GM12878 (cell line): ENCODE measurements at regions not wholly inside any gene's neighbourhood (a gene's known extent, or its start where the extent isn't known, plus 50 kb on each side); places are given as distances from the start of the nearest gene placed in this dataset.

Source experiments
- ATAC-seq: fragments of 200-7000 bp; cut with Tn5 transposase; 3 replicates; pipeline ENCODE4 v1.9.1; 2020; ENCODE audit warnings: mild to moderate bottlenecking, moderate library complexity
- BruUV-seq: library from RNA; stranded (reverse); fragments of 400-500 nt; replicated peaks from 2 replicates; lab custom pipeline; 2021; lab: Mats Ljungman, UMichigan
- CTCF ChIA-PET: fragments of 300-600 bp; sonication (Branson Sonifier 250); formaldehyde crosslinking; extraction: SDS; loops from one replicate; lab custom pipeline; 2021; ENCODE audit warnings: inconsistent platforms; lab: Yijun Ruan, JAX
- POLR2A ChIA-PET: fragments of 350-600 bp; formaldehyde crosslinking; extraction: SDS; loops from one replicate; lab custom pipeline; 2021; ENCODE audit warnings: inconsistent platforms; lab: Charles Lee
- RAD21 ChIA-PET: fragments of 300-600 bp; sonication (Branson Sonifier 250); formaldehyde crosslinking; loops from one replicate; lab custom pipeline; 2023; ENCODE audit warnings: antibody characterized with exemption; ENCODE audit not compliant: unreplicated experiment; lab: Charles Lee
- SMC1A ChIA-PET: fragments of 300-600 bp; sonication (Branson Sonifier 250); formaldehyde crosslinking; loops from one replicate; lab custom pipeline; 2023; ENCODE audit not compliant: unreplicated experiment, uncharacterized antibody; lab: Charles Lee
- DNase-seq: peaks from one replicate; pipeline ENCODE4 v3.0.0-alpha.2; 2011; ENCODE audit warnings: low read depth, low spot score
- FAIRE-seq: peaks from 3 replicates; lab custom pipeline; 2011; peaks lifted over from hg19 to GRCh38; lab: Jason Lieb, UNC
- H2AFZ ChIP-seq: 2 replicates; pipeline ENCODE4 v1.6.0; 2011; ENCODE audit warnings: low read depth, low read length, control low read depth; ENCODE audit not compliant: control insufficient read depth
- H3K27ac ChIP-seq: 2 replicates; pipeline ENCODE4 v1.5.1; 2011; ENCODE audit warnings: control low read depth; ENCODE audit not compliant: control insufficient read depth, insufficient read depth
- H3K27me3 ChIP-seq, 2 experiments: replicated peaks in 1 of 2; 2 replicates each; pipeline versions ENCODE4 v1.6.0 to v1.6.1; 2011; ENCODE audit warnings: low read length in 1 of 2; ENCODE audit not compliant: control insufficient read depth in 2 of 2, insufficient read depth in 2 of 2
- H3K36me3 ChIP-seq, 2 experiments: 2 replicates each; pipeline ENCODE4 v1.5.1; 2011; ENCODE audit warnings: low read length in 1 of 2; ENCODE audit not compliant: control insufficient read depth in 2 of 2, insufficient read depth in 2 of 2
- H3K4me1 ChIP-seq: 2 replicates; pipeline ENCODE4 v1.6.1; 2011; ENCODE audit warnings: mild to moderate bottlenecking, low read length, moderate library complexity, mixed read lengths; ENCODE audit not compliant: control insufficient read depth, insufficient read depth
- H3K4me2 ChIP-seq: 2 replicates; pipeline ENCODE4 v1.6.0; 2011; ENCODE audit warnings: control low read depth; ENCODE audit not compliant: control insufficient read depth, insufficient read depth
- H3K4me3 ChIP-seq: fragments of 200-600 bp; sonication (generic); 2 replicates; pipeline ENCODE4 v1.5.1; 2016
- H3K79me2 ChIP-seq: 2 replicates; pipeline ENCODE4 v1.6.0; 2011; ENCODE audit warnings: low read length; ENCODE audit not compliant: control insufficient read depth, insufficient read depth
- H3K9ac ChIP-seq: 2 replicates; pipeline ENCODE4 v1.8.0; 2011; ENCODE audit warnings: low read length, control low read depth, mixed read lengths; ENCODE audit not compliant: control insufficient read depth, insufficient read depth
- H3K9me3 ChIP-seq: replicated peaks from 3 replicates; pipeline ENCODE4 v1.5.1; 2011; ENCODE audit warnings: mild to moderate bottlenecking, low read length; ENCODE audit not compliant: control insufficient read depth, insufficient read depth
- H4K20me1 ChIP-seq: 2 replicates; pipeline ENCODE4 v1.6.0; 2011; ENCODE audit not compliant: control insufficient read depth, insufficient read depth
- CBX5 ChIP-seq: sonication (generic); IDR thresholded peaks from 2 replicates; pipeline ENCODE4 v1.6.1; 2016; ENCODE audit warnings: low read depth, moderate library complexity, mild to moderate bottlenecking, inconsistent platforms
- GATAD2B ChIP-seq: fragments of 450-650 bp; conservative IDR thresholded peaks from 2 replicates; pipeline ENCODE4 v1.6.1; 2017; ENCODE audit warnings: low read depth, mild to moderate bottlenecking, moderate library complexity
- IKZF2 ChIP-seq, 2 experiments: fragments of 450-650 bp; IDR thresholded peaks; 2 replicates each; pipeline ENCODE4 v1.6.1; 2017; ENCODE audit warnings: mild to moderate bottlenecking in 2 of 2, moderate library complexity in 2 of 2
- JUND ChIP-seq: IDR thresholded peaks from 2 replicates; pipeline ENCODE4 v1.6.1; 2012; ENCODE audit warnings: low read depth, mild to moderate bottlenecking, low read length, improper control_type of control experiment, moderate library complexity
- NR2C2 ChIP-seq: IDR thresholded peaks from 2 replicates; pipeline ENCODE4 v1.6.1; 2011; ENCODE audit warnings: borderline replicate concordance, low read depth; ENCODE audit not compliant: control insufficient read depth, insufficient read length
- NRF1 ChIP-seq: conservative IDR thresholded peaks from 2 replicates; pipeline ENCODE4 v1.6.1; 2011; ENCODE audit warnings: mild to moderate bottlenecking, low read depth, low read length, improper control_type of control experiment
- ZNF217 ChIP-seq: fragments of 450-650 bp; IDR thresholded peaks from 2 replicates; pipeline ENCODE4 v1.6.1; 2017; ENCODE audit warnings: antibody characterized with exemption, mild to moderate bottlenecking
- ZNF24 ChIP-seq: fragments of 450-650 bp; IDR thresholded peaks from 2 replicates; pipeline ENCODE4 v1.6.1; 2017; ENCODE audit warnings: antibody characterized with exemption, mild to moderate bottlenecking
- ZNF384 ChIP-seq: IDR thresholded peaks from 2 replicates; pipeline ENCODE4 v1.6.1; 2012; ENCODE audit warnings: low read depth, mild to moderate bottlenecking, low read length, improper control_type of control experiment, borderline replicate concordance
- WGBS: methylation state at CpG from one replicate; pipeline ENCODE4 v1.1.6; 2016; ENCODE audit warnings: low lambda C conversion rate; ENCODE audit not compliant: insufficient replicate concordance, insufficient coverage; ENCODE audit errors: missing lambda C conversion rate; 5-methylcytosine and 5-hydroxymethylcytosine counted together
- in situ Hi-C: fragments of 300-500 bp; cut with MboI; formaldehyde crosslinking; loops from 9 replicates; pipeline ENCODE4 v1.14.3; 2018; ENCODE audit warnings: mixed read lengths
- intact Hi-C: fragments of 100-400 bp; cut with micrococcal nuclease; formaldehyde crosslinking; loops from one replicate; pipeline ENCODE4 v1.14.2; 2022; ENCODE audit not compliant: unreplicated experiment
- TF ChIP-seq, protein P1 (sequence below): fragments of 450-650 bp; formaldehyde crosslinking; IDR thresholded peaks from 2 replicates; pipeline ENCODE4 v1.4.0; 2020; ENCODE audit warnings: mild to moderate bottlenecking, moderate library complexity
- TF ChIP-seq, protein P2 (sequence below): fragments of 450-650 bp; IDR thresholded peaks from 2 replicates; pipeline ENCODE4 v1.6.1; 2018; ENCODE audit warnings: mild to moderate bottlenecking, low read depth, moderate library complexity; ENCODE audit not compliant: partially characterized antibody
- TF ChIP-seq, protein P3 (sequence below): fragments of 450-650 bp; IDR thresholded peaks from 2 replicates; pipeline ENCODE4 v1.6.1; 2018; ENCODE audit warnings: borderline replicate concordance, mild to moderate bottlenecking; ENCODE audit not compliant: partially characterized antibody

DNA sequence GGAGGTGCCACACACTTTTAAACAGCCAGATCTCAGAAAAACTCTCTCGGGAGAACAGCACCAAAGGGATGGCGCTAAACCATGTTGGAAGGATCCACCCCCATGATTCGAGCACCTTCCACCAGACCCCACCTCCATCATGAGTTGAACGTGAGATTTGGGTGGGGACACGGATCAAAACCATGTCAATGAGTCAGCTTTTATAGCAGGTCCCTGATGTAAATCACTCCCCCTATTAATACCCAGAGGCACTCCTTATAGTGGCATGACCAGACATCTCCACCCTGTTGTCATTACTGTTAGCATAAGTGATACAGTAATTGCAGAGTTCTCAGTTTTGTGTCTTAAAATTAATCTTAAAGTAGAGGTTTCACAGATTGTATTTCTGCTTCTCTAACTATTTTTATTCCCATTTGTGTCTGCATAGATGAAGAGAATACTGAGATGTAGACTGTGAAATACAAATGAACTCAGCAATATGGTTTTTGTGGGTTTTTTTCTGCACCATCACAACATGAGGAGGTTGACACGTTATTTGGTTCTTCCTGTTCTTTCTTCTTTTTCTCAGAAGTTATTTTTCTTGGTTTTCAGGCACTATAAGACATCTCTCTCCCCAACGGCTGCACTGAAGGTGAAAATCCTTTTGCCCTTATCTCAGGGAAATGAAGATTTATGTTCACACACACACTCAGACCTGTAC lies 218.2 kb downstream of the ARL4C start (continued):
- TF ChIP-seq, protein P1, sequence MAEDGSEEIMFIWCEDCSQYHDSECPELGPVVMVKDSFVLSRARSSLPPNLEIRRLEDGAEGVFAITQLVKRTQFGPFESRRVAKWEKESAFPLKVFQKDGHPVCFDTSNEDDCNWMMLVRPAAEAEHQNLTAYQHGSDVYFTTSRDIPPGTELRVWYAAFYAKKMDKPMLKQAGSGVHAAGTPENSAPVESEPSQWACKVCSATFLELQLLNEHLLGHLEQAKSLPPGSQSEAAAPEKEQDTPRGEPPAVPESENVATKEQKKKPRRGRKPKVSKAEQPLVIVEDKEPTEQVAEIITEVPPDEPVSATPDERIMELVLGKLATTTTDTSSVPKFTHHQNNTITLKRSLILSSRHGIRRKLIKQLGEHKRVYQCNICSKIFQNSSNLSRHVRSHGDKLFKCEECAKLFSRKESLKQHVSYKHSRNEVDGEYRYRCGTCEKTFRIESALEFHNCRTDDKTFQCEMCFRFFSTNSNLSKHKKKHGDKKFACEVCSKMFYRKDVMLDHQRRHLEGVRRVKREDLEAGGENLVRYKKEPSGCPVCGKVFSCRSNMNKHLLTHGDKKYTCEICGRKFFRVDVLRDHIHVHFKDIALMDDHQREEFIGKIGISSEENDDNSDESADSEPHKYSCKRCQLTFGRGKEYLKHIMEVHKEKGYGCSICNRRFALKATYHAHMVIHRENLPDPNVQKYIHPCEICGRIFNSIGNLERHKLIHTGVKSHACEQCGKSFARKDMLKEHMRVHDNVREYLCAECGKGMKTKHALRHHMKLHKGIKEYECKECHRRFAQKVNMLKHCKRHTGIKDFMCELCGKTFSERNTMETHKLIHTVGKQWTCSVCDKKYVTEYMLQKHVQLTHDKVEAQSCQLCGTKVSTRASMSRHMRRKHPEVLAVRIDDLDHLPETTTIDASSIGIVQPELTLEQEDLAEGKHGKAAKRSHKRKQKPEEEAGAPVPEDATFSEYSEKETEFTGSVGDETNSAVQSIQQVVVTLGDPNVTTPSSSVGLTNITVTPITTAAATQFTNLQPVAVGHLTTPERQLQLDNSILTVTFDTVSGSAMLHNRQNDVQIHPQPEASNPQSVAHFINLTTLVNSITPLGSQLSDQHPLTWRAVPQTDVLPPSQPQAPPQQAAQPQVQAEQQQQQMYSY = no peak
- TF ChIP-seq NRF1 (no peak), CBX5 (no peak), ZNF24 (no peak)
- TF ChIP-seq, protein P2, sequence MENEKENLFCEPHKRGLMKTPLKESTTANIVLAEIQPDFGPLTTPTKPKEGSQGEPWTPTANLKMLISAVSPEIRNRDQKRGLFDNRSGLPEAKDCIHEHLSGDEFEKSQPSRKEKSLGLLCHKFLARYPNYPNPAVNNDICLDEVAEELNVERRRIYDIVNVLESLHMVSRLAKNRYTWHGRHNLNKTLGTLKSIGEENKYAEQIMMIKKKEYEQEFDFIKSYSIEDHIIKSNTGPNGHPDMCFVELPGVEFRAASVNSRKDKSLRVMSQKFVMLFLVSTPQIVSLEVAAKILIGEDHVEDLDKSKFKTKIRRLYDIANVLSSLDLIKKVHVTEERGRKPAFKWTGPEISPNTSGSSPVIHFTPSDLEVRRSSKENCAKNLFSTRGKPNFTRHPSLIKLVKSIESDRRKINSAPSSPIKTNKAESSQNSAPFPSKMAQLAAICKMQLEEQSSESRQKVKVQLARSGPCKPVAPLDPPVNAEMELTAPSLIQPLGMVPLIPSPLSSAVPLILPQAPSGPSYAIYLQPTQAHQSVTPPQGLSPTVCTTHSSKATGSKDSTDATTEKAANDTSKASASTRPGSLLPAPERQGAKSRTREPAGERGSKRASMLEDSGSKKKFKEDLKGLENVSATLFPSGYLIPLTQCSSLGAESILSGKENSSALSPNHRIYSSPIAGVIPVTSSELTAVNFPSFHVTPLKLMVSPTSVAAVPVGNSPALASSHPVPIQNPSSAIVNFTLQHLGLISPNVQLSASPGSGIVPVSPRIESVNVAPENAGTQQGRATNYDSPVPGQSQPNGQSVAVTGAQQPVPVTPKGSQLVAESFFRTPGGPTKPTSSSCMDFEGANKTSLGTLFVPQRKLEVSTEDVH = no peak

DNA sequence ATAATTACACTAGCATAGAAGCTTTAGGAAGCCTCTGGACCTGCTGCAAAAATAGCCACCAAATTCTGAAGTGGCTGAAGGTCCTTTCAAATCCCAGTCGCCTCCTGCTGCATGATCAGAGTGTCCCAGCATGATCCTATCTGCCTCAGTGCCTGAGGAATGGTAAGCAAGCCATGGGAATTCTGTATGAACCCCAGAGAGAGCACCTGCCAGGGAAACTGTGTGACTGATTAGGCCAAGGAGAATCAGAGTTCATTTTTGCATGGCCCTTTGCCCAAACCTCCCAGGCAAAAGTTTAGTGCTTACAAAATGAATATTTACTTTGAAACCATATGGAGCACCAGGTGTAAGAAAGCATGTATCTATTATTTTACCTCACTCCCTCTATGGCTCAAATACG lies 221.4 kb downstream of the ARL4C start:
- intact Hi-C loops = no loop called here
- WGBS = 28% methylated on average over 2 of the region's 2 CpGs

More for the DNA sequence above, 221.4 kb downstream of the ARL4C start:
- no TSS peak for BruUV-seq
- Histone ChIP-seq H3K79me2 (no peaks in the 10 kb centered on the region), H4K20me1 (no peaks in the 10 kb centered on the region), H3K9me3 (no peaks in the 10 kb centered on the region; the same call in 2 of the 3 replicates), H3K4me2 (no peak overlapping the region), H2AFZ (no peak overlapping the region), H3K4me1 (no peaks in the 10 kb centered on the region), H3K27ac (no peak overlapping the region), H3K4me3 (no peak overlapping the region), H3K36me3 (no peaks in the 10 kb centered on the region), H3K27me3 (no peaks in the 10 kb centered on the region), H3K9ac (no peak overlapping the region)
- ChIA-PET RAD21 (no interaction called here), SMC1A (no interaction called here), CTCF (no interaction called here), POLR2A (no interaction called here)
- FAIRE-seq (no peak), DNase-seq (no peak), ATAC-seq (no peak)
- in situ Hi-C loops = no loop called here
- TF ChIP-seq ZNF384 = no peak
- no peak for TF ChIP-seq JUND
- no peak for TF ChIP-seq GATAD2B
- TF ChIP-seq IKZF2 (IDR thresholded peaks at IDR 0.05) = no peak
- TF ChIP-seq, protein P3, sequence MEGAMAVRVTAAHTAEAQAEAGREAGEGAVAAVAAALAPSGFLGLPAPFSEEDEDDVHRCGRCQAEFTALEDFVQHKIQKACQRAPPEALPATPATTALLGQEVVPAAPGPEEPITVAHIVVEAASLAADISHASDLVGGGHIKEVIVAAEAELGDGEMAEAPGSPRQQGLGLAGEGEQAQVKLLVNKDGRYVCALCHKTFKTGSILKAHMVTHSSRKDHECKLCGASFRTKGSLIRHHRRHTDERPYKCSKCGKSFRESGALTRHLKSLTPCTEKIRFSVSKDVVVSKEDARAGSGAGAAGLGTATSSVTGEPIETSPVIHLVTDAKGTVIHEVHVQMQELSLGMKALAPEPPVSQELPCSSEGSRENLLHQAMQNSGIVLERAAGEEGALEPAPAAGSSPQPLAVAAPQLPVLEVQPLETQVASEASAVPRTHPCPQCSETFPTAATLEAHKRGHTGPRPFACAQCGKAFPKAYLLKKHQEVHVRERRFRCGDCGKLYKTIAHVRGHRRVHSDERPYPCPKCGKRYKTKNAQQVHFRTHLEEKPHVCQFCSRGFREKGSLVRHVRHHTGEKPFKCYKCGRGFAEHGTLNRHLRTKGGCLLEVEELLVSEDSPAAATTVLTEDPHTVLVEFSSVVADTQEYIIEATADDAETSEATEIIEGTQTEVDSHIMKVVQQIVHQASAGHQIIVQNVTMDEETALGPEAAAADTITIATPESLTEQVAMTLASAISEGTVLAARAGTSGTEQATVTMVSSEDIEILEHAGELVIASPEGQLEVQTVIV = no peak
- TF ChIP-seq NR2C2 = no peak
- TF ChIP-seq ZNF217 = no peak
